Stimulated activated CD8-positive, alpha-beta memory T cell treated with anti-CD3 and anti-CD28 coated beads, Interleukin-2, amount 100 ng/mL, for 1 hour (primary cell): ENCODE measurements at regions not wholly inside any gene's neighbourhood (a gene's known extent, or its start where the extent isn't known, plus 50 kb on each side); places are given as distances from the start of the nearest gene placed in this dataset.
"Not testable (repeated sequence)": the region's sequence is repeated elsewhere in the genome, so short reads cannot be mapped to it uniquely, and the experiment has no call there.

Experiments
- DNase-seq, 2 donors: peaks; one replicate each; pipeline ENCODE4 v3.0.0-alpha.2; 2020; ENCODE audit warnings: low read depth in 2 of 2

DNA sequence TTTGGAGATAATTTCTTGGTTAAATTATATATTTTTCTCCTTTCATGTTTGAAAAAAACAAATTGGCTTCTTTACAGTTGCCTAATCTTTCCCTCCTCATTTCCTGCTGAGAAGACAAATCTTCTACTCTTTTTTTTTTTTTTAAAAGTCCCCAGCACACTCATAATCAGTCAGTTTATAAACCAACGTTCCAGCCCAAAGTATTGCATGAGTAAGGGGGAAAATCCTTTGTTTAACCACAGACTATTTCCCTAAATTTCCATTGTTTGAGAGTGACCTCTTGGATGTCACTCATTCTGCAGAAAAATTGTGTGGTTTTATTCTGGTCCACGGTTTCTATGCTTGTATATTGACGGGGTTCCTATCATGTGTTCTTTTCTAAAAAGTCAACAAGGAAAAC, 55.1 kb upstream of the TLR4 start:
- no peak for DNase-seq

DNA sequence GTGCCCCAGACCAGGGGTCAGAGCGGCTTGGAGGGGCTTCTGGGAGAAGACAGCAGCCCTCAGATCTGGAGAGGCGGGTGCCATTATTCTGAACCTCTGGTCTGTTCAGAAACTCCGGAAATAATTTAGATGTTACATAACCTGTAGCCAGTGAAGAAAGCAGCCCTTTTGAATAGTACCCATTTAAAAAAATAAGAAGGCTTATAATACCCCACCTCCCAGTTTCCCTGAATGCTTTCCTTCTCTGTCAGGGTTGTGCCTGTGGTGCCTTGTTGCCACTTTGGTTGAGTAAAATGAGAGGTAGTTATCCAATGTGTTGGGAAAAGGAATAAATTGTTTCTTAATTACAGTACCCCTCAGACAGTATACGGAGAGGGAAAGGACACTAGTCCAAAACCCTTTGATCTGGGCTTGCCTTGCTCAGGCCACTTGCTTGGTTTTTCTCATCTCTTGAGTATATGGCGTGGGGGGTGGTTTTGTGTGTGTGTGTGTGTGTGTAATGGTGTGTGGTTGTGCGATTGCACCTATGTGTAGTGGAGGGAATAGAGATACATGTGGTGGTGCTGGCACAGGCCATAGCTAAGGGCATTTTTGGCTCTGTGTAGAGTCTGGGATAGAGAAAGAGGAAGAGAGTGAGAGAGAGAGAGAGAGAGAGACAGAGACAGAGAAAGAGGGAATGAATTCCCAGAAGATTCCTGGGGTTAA, 59.1 kb upstream of the TLR4 start:
- no peak for DNase-seq

DNA sequence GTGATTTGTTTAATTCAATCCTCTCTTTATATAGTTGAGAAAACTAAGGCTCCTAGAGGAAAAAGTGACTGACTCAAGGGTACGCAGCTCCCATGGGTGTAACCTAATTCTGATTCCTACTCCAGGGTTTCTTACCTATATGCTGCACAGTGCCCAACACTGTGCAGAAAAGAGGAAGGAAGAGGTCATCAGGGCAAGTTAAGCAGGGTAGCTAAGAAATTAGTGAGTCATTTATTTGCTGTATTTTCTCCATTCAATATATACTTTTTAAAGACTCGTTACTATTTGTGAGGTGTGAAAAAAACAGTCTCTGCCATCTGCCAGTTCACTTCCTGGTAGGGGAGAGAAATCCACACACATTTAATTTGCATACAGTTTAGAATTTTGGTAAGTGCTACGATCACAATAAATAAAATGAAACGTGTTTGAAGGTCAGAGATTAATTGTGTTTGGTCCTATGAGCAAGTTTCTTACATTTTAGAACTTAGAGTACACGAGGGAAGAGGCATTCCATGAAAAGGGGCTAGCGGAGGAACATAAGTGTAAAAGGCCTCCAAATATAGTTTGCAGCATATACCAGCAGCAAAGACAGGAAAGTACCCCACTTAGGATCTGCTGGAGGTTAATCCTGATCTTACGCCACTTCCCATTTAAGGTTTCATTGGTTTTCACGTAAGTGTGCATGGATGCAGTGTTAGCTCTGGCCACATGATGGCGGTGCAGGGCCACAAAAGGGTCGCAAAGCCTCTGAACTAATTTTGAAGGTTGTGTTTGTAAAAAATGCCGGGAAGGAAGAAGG, 59.9 kb upstream of the TLR4 start:
- DNase-seq, result peak; percentile 14 to 16

DNA sequence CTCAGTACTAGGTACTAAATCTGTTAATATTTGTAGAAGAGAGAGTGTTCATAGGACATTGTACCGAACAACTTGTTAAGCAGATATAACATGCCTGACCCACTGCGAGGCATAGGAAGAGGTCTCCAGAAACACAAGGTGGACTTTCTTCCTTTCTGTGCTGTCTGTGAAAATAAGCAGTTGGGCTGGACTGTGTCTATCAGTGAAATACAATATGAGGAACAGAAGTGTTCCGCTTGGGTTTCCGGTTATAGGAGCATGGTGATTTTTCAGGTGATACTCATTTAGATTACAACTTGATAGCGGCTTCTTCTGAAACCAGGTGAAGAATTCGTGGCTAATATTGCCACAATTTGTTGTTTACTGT, 60.9 kb upstream of the TLR4 start:
- no peak for DNase-seq

DNA sequence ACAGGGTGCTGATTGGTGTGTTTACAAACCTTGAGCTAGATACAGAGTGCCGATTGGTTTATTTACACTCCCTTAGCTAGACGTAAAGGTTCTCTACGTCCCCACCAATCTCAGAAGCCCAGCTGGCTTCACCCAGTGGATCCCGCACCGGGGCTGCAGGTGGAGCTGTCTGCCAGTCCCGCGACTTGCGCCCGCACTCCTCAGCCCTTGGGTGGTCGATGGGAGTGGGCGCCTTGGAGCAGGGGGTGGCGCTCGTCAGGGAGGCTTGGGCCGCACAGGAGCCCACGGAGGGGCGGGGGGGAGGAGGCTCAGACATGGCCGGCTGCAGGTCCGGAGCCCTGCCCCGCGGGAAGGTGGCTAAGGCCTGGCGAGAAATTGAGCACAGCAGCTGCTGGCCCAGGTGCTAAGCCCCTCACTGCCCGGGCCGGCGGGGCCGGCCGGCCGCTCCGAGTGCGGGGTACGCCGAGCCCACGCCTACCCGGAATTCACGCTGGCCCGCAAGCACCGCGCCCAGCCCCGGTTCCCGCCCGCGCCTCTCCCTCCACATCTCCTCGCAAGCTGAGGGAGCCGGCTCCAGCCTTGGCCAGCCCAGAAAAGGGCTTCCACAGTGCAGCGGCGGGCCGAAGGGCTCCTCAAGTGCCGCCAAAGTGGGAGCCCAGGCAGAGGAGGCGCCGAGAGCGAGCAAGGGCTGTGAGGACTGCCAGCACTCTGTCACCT, 61.5 kb upstream of the TLR4 start:
- not testable (repeated sequence) for DNase-seq

DNA sequence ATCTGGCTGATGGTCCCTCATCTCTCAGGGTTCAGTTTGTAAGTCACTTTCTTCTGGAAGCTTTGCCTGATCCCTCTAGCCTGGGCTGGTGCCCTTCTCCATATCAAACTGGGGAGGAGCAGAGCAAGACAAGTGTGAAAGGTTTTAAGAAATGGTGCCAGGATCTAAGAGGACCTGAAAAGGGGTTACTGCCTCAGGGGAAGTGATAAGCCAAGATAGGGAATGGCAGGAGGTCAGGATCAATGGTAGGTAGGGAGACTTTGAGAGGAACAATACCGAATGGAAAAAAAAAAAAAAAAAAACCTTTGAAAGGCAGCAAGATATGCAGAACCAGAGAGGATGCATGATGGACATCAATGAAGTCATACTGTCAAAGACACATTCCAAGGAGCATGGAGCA, 67.5 kb upstream of the TLR4 start:
- no peak for DNase-seq

DNA sequence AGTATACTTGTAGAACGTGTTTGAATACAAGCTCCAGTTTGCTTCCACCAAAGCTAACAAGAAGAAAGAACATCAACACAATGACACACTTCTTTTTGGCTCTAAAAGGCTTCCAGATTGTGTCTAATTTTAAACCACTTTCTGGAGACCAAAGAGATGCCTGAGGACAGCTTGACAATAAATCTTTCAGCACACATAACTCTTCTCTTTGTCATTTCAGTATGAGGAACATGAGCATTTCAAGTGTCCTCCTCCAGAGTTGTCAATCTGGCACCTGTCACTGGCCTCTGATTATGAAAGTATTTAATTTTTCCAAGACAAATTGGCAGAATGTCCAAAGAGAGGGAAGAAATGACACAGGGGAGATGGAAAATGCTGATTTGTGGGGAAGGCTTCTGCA, 79.0 kb upstream of the TLR4 start:
- no peak for DNase-seq

DNA sequence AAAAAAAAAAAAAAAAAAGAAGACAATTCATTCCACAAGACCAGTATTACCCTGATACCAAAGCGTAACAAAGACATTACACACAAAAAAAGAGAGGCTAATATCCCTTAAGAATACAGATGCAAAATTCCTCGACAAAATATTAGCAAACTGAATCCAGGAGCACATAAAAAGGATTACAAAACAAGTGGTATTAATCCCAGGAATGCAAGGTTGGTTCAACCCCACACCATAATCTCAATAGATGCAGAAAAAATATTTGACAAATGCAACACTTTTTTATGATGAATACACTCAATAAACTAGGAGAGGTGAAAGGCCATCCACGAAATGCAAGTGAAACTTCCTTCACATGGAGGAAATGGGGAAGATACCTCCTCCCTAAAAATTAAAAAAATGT, 80.1 kb upstream of the TLR4 start:
- DNase-seq, result no peak

DNA sequence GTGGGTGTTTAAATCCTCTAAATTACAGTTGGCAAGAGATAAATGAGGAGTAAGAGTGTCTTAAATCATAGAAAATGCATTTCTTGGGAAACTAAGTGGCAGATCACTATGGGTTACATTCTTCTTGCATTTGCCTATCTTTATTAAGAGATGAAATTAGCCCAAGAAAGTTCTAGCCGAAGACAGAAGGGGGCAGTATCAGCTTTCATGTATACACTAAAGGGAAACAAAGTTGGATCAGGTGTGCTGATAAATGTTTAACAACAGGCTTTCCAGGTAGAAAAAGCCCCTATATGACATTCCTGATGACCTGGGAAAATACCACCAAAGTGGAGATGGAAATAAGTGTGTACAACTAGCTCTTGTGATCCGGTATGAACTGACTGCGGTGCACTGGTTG, 81.9 kb upstream of the TLR4 start:
- DNase-seq, result no peak

DNA sequence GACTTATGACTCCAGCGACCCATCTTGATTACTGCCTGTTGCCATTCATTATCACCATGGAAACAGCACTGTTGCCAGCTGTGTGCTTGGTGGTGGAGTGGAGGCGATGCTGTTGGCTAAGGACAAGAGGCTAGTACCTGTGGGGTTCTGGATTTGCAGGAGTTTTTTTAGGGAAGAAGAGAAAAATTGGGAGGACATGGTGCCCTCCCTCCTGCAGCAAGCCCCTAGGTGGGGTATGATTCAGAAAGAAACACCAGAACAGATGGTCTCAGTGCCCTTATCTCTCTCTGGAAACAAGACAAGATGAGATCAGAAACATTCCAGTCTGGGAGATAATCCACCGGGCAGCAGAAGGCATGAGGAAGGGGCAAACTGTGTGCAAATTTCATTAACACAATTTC, 87.8 kb upstream of the TLR4 start:
- no peak for DNase-seq

DNA sequence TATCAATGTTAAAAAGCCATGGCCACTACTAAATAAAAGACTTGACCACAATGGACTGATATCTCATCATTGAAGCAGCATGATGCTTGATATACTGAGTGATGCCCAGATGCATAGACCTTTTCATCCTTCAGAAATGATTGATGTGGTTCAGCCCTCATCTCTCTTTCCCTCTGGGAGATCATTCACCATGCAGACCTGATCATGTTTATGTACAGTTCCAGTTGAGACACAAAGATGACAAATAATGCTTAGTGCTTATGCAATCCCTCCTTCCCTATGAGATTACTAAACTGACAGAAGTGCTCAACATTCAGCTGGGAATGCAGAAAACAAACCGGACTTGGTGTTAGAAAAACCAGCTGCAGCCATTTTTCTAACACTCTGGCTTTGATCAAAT, 91.9 kb upstream of the TLR4 start:
- no peak for DNase-seq

DNA sequence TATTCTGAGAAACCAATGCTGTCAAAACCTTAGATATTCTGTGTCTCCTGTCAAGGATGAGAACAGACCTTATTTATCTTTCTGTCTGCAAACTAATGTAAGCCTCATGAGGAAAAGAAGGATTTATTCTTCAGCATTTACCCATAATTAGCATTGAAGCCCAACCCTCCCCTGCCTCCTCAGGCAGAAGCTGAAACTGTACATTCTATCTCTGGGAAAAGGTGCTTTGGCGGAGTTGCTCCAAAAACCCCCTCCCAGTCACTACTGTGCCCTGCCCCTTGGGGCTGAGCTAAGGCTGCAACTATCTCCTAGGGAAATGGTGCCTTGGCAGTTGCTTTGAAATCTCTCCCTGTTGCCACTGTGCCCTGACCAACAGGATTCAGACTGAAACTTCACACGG, 106.2 kb upstream of the TLR4 start:
- DNase-seq, result no peak

DNA sequence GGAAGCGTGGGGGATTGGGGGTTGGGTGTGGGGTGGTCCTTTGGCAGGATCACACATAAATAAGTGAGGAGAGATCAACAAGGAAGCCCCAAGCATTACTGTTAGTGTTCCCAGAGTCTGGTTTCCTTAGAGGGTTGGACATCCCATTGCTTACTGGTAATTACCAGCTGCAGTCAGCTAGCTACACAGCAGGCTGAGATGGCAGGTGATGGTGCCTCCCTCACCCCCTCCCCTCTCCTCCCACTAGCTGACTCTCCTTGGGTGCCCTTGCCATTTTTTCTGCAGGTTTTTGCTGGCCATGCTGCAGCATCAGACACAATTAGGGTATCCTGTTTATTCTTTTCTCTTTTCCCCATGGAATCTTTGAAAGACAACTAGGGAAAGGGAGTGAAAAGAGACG, 107.5 kb upstream of the TLR4 start:
- no peak for DNase-seq

DNA sequence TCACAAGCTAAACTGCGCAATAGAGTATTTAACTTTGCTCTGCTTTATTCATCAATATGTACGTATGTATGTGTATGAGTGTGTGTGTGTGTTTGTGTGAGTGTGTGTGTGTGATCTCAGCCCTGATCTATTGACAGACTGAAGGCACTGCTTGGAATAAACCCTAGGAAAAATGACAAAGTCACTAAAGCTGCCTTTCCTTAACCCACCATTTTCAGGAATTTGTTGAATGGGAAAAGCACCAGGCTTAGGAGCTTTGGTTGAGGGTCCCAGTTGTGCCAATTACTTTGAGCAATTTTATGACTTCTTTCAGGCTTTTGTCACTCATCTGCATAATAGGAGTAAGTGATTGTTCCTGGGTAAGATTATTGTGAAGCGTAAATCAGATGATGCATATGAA, 108.6 kb upstream of the TLR4 start:
- no peak for DNase-seq

DNA sequence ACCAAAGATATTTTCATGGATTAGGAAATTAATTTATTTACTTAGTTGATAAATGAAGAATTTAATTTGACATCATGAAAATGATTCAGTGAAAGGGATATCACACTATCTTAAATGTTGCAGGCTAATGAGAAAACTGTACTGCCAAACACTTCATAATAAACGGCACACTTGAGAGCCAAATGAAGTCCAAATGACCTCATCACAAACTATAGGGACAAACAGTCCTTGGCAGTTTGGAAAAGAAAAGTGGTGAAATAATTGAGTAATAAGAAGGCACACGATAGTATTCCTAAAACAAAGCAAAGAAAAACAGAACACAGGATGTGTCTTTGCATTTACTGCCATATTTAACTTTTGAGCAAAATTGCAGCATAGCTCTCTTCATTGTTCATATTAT, 116.9 kb upstream of the TLR4 start:
- no peak for DNase-seq

DNA sequence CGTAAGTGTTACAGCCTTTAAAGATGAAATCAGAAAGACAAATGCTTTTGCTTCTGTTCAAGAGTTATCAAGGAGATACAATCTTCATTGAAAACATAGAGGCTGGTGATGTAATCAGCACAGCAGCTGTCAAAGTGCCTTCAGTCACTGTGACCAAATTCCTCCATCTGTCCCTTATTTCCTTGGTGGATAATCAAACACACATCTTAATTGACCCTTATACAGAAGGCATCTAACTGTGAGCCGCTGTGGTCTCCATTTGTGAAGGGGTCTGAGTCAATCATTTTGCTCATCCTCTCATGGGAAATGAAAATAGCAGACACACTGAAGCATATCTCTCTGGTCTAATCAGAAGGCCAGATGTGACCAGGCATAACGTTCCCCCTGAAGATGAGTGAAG, 130.1 kb upstream of the TLR4 start:
- no peak for DNase-seq

DNA sequence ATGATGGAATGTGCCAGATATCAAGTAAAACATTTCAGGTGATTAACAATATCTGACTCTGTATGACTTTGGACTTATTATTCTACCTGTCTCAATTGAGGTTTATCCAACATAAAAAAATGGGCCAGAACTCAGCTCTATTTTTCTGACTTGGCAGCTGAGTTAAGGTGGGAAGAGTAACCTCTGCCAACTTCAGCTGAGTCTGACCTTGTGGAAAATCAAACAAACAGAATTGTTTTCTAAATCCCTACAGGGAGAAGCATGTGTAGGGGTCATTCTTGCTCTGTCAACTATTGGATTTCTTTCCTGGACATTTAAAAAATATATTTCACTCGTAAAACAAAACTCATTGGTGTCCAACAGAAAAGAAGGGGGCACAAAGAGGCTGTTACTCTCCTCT, 139.4 kb upstream of the TLR4 start:
- no peak for DNase-seq

DNA sequence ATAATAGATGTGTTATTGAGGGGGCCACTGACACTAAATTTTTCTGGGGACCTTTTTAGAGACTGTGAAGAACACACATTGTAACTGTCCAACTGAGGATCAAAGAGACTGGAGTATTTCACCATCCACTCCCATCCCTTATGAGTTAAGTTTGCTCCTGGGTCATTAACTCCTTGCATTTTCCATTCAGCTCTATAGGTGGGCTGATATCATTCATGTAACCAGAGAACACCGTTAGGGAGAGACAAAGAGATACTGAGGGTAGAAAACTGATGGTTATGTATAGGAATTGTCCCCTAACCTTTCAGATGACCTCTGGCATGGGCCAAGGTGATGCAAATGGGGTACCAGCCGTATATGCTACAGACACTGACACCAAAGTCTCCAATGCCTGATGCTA, 142.4 kb upstream of the TLR4 start:
- DNase-seq, result no peak

DNA sequence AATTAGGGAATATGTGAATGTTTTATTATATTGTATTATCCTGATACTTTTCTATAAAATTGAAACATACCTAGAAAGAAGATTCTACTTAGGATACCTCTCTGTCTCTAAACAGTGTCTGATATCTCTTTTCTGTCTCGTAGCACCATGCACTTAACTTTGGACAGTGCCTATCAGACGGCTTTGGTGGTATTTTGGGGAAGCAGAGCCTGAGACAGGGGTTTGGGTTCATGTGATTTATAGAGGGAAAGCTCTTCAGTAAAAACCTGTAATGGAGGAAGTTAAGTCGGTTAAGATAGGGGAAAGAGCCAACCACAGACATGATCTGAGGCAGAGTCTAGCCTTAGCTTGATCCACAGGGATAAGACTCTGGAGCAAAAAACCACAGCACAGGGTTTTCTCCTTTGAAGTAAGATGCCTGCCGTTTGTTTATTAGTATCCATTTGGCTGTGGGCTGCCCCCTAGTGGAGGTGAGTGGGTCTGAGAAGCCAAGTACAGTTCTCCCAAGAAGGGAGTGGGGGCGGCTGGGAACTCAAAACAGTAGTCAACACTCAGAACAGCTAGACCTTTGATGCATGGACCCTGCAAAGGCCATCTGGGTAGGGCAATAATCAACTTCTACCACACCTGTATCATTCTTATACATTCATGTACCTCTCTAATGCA, 141.2 kb upstream of the ASTN2 start:
- DNase-seq, result no peak

DNA sequence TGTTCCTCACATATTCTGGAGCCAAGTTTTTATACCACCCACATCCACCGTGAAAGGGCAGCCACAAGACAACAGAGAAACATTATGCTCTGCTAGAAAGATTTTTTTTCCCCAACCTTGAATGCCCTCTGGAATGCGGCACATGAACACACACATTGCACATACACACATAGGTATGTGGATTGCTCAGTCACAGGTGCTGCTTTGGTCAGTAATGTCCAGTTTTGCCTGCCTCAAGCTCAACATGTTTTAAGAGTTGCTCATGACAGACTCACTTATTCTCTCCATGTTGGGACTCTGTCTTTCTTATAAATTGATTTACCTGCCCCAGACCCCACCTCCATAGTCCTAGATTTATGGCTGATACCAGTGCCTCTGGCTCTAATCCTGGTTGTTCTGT, 138.0 kb upstream of the ASTN2 start:
- no peak for DNase-seq

DNA sequence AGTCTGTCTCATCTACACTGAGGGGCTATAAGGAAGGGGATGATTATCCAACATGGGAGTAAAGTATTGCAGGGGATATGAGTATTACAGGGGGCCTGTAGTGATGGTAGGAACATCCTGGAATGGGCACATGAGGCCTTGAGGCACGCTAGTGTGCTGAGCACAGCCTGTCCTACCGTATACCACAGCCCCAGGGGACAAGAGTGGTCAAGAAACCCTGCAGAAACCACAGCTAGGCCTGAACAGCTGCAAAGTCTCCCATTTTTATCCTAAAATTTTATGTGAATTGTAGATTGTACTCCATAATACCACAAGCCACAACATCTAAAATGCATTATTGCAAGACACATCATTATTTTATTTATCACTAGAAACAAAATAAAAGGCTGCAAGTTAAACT, 136.3 kb upstream of the ASTN2 start:
- DNase-seq, result no peak

DNA sequence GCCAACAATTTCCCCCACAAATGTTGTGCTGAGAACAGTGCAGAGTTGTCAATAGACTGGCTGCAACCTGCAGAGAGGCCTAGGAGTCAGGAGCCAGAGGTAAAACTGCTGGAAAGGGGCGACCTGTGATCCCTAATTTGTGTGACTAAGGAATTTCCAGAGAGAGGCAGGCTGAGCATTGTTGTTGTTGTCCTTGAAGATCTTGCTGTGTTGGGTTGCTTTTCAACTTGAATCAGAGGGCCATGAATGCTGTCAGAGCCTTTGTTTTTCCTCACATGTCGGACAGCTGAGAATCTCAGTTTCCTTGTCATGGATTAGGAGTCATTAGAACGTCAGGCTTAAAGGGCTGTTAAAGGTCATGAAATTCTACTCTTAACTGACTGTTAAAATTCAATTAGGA, 134.6 kb upstream of the ASTN2 start:
- DNase-seq, result no peak

DNA sequence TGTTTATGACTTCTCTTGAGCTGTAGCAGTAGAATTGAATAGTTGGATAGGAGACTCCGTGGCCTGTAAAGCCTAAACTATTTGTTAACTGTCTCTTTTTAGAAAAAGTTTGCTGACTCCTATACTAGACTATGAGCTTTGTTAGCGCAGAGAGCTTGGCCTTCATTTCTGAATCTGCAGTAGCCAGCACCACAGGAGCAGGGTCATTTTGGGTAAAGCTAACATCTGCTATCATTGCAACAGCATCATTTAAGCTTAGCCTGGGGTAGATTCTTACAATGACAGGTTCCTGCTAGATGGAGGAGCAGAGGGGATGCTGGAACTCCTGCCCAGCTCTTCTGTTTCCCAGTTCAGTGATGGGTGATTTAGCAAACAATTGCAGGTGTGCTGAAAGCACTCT, 133.7 kb upstream of the ASTN2 start:
- no peak for DNase-seq
